ENCODE measurements at regions not wholly inside any gene's neighbourhood (a gene's known extent, or its start where the extent isn't known, plus 50 kb on each side); places are given as distances from the start of the nearest gene placed in this dataset.
"Not testable (repeated sequence)": the region's sequence is repeated elsewhere in the genome, so short reads cannot be mapped to it uniquely, and the experiment has no call there.

DNA sequence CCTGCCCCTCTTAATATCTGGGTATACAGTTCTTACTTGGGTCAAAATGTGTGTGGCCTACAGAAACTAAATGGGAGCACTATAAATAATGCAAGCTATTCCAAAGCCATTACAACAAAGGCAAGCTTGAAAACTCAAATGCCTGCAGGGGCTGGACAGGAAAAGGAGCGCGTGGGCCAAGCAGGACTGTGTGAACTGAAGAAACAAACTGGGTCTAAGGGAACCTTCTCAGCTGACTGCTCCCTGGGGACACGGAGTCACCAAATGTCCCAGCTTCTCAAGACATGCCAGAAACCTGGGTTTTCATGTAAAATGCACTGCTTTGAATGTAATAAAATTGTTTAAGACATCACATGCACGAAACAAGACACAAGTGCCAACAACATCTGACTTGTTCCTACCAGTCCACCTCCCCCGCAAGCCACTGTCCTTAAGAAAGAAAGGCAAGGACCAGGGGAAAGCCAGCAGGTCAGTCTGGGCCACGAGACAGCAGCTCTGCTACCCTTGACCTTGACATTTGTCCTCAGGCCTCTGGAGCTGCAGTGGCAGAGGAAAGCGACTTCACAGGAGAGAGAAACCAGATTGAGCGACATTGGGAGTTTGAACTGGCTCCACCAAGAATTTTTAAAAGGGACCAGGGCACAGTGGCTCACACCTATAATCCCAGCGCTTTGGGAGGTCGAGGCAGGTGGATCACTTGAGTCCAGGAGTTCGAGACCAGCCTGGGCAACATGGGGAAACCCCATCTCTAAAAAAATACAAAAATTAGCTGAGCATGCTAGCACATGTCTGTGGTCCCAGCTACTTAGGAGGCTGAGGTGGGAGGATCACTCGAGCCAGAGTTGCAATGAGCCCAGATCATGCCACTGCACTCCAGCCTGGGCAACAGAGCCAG, 89.7 kb upstream of the SH3BP4 start:
- DNase-seq (ENCODE audit: low read depth in 2 of 2): no peak

DNA sequence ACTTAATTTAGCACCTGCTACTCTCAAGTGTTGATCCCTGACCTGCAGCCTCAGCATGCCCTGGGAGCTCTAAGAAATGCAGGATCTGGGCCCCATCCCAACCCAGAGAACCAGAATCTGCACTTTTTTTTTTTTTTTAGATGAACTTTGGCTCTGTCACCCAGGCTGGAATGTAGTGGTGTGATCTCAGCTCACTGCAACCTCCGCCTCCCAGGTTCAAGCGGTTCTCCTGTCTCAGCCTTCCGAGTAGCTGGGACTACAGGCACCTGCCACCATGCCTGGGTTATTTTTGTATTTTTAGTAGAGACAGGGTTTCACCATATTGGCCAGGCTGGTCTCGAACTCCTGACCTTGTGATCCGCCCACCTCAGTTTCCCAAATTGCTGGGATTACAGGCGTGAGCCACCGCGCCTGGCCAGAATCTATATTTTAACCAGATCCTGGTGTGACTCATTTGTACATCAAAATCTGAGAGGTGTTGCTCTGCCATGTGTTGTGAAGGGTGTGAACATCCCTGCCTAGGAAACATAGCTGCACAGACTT, 92.4 kb upstream of the SH3BP4 start:
- not testable (repeated sequence) for DNase-seq (ENCODE audit: low read depth in 2 of 2)

- DNase-seq (ENCODE audit: low read depth in 2 of 2): no peak
Observed at GRCh38 chr2:234858790-234859329, 93.0 kb upstream of the SH3BP4 start.

GRCh38 chr2:234858145-234858544, 93.7 kb upstream of the SH3BP4 start:
- no peak for DNase-seq (ENCODE audit: low read depth in 2 of 2)

- no peak for DNase-seq (ENCODE audit: low read depth in 2 of 2)
Observed at GRCh38 chr2:234853729-234854128, 98.1 kb upstream of the SH3BP4 start.

GRCh38 chr2:234852941-234853340, 98.9 kb upstream of the SH3BP4 start:
- DNase-seq (ENCODE audit: low read depth in 2 of 2): no peak

- no peak for DNase-seq (ENCODE audit: low read depth in 2 of 2)
Observed at GRCh38 chr2:234852035-234852434, 99.8 kb upstream of the SH3BP4 start.

- no peak for DNase-seq (ENCODE audit: low read depth in 2 of 2)
Observed at GRCh38 chr2:234851451-234851850, 100.4 kb upstream of the SH3BP4 start.

DNA sequence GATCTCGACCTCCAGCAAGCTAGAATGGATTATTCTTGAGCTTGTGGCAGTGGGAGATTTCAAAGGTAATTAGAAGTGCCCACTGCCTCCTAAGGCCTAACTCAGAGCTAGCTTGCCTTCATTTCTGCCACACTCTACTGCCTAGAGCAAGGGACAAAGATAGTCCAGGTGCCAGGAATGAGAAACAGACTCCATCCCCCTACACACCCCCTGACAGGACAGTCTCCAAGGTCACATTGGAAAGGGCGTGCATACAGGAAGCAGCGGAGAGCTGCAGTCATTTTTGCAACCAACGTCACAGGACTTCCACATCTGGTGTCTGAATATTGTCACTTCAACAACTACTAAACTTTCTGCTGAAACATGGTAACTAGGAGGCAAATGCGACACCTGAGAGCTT, 101.0 kb upstream of the SH3BP4 start:
- no peak for DNase-seq (ENCODE audit: low read depth in 2 of 2)

DNA sequence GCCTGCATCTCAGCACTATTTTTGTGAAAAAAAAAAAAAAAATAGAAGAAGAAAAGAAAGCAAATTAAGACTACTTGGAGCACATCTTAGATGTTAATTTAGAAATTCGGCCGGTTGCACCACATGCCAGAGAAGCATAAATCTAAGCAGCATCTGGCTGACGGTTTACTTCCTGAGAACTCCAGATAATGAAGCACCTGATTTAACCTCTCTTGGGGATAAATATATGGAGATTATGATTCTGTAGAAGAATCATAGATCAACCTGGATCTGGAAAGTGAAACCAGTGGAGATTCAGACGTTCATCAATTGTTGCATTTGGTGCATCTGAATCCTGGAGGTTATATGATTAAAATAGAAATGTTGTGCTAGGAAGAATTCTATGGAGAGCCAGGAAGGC, 102.1 kb upstream of the SH3BP4 start:
- no peak for DNase-seq (ENCODE audit: low read depth in 2 of 2)

GRCh38 chr2:234848578-234848977, 103.2 kb upstream of the SH3BP4 start:
- no peak for DNase-seq (ENCODE audit: low read depth in 2 of 2)

- no peak for DNase-seq (ENCODE audit: low read depth in 2 of 2)
Observed at GRCh38 chr2:234847639-234848038, 104.2 kb upstream of the SH3BP4 start.

- no peak for DNase-seq (ENCODE audit: low read depth in 2 of 2)
Observed at GRCh38 chr2:234847364-234847635, 104.5 kb upstream of the SH3BP4 start.

- DNase-seq (ENCODE audit: low read depth in 2 of 2): no peak
Observed at GRCh38 chr2:234846599-234847363, 105.0 kb upstream of the SH3BP4 start.

- no peak for DNase-seq (ENCODE audit: low read depth in 2 of 2)
Observed at GRCh38 chr2:234845602-234846590, 105.9 kb upstream of the SH3BP4 start.

- DNase-seq (ENCODE audit: low read depth in 2 of 2): no peak
Observed at GRCh38 chr2:234843411-234843810, 108.4 kb upstream of the SH3BP4 start.

GRCh38 chr2:234842753-234843152, 109.1 kb upstream of the SH3BP4 start:
- no peak for DNase-seq (ENCODE audit: low read depth in 2 of 2)

DNA sequence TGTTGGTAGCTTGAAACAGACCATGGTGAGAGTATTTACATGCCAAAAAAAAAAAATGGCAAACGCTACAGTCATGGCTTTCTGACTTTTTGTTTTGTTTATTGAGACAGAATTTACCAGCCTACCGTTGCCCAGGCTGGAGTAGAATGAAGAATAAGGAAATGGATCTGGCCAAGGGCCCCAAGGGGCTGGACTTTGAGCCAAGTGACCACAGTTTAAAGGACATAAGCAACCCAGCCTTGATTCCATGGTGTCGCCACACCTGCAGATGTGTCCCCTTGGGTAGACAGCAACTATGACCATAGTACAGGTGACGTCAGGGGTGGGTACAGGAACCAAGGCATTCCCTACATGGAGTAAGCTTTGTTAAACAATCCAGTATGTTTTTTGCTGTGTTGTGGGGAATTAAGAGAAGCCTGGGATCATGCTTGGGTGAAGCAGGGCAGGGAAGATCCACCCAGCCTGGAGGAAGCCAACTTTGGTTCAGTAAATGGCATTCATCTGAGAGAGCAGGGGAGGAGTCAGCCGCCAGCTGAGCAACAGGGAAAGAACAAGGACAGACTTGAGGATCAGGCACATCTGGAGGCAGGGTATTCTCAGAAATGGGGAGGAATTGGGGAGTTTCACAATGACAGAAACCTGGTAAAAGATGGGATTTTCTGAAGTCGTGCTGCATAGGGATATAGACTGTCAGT, 110.3 kb upstream of the SH3BP4 start:
- DNase-seq (ENCODE audit: low read depth in 2 of 2): no peak

DNA sequence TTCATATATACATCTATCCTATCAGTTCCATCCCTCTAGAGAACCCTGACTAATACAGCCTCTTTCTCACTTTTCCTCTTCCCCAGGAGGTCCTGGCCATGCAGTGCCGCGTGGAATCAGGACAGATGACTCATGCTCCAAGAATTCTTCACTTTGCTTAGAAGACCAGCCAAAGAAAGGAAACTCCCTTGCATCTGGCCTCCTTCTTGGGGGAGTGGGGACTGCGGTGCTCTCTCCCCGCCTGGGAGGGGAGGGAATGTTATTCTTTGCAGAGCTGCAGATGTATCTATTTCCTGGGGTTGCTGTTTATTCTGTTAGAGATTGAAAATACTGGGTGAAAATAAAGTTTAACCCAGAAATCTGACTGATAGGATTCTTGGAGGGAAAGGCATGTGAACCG, 111.5 kb upstream of the SH3BP4 start:
- DNase-seq (ENCODE audit: low read depth in 2 of 2): no peak

DNA sequence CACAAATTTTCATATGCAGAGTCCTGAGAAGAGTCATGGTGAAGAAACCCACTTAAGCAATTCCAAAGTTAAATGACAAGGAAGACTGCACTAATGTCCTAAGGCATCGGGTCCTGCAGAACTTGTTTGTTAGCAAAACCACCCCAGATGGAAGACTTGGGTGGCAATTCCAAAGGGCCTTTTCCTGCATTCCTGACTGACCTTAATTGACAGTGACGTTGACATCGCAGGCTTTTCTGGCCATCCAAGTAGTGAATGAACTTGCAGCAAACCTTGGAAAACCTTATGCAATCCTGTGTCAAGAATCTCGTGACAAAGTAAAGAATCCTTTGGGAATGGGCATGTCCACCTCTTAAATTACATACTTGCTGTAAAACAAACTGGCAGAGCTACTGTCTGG, 112.5 kb upstream of the SH3BP4 start:
- no peak for DNase-seq (ENCODE audit: low read depth in 2 of 2)

DNA sequence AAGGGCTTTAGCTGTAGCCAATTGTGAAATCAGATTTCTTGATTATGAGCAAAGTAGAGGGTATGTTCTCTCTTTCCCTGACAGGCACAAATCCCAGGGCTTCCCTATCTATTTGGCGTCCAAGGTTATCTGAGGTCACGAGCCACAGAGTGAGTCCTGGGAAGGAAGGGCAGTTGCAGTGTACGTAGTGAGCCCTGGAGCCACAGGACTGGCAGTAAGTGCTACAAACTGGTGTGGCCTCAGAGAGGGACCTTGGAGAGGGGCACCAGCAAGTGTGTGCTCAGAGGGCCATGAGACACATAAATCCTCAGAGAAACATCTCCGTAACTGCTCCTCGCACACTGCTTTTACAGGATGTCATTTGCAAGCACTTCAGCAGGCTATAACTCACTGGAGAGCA, 115.5 kb upstream of the SH3BP4 start:
- DNase-seq (ENCODE audit: low read depth in 2 of 2): no peak
